Activated CD4-positive, alpha-beta T cell treated with anti-CD3 and anti-CD28 coated beads, Interleukin-2, Interleukin-6, amounts not matched to agents 100 ng/mL and 50 ng/mL, durations not matched to agents 16 hours and 8 hours (primary cell): ENCODE measurements at regions not wholly inside any gene's neighbourhood (a gene's known extent, or its start where the extent isn't known, plus 50 kb on each side); places are given as distances from the start of the nearest gene placed in this dataset.
"Not testable (repeated sequence)": the region's sequence is repeated elsewhere in the genome, so short reads cannot be mapped to it uniquely, and the experiment has no call there.

Experiments
- DNase-seq: peaks from one replicate; pipeline ENCODE4 v3.0.0-alpha.2; 2020

DNA sequence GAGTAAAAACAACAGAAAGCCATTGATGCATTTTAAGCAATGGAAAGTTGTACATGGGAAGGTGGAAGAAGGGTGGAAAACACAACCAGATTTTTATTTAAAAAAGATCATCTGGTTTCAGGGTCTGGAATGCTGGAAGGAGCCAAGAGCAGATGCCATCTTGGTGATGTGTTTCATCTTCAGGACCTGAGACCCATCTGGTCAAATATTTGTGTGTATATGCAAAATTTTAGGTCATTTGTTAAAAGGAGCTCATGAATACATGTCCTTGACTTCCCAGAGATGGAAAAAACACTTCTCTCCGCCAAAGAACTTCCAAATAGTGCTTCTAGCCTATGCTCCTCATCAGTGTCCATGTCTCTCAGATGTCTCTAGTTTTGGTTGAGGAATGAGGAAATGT lies 110.6 kb upstream of the GDNF start:
- no peak for DNase-seq

DNA sequence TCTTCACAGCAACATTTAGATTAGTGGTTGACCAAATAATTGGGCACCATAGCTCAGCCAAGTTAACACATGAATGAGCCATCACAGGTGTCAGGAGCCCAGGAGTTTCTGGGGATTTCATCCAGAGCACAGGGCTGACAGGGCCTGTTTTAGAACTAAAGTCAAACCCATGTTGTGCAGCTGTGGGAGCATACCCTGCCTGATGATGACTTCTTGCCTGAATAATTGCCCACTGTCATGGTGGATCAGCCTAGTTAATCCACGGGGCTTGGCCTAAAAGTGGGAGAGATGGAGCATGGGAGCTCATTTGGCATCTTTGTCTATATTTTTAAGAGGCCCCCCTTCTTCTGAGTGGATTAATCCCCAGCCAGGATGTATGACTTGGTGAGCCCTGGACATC lies 105.6 kb upstream of the GDNF start:
- no peak for DNase-seq

DNA sequence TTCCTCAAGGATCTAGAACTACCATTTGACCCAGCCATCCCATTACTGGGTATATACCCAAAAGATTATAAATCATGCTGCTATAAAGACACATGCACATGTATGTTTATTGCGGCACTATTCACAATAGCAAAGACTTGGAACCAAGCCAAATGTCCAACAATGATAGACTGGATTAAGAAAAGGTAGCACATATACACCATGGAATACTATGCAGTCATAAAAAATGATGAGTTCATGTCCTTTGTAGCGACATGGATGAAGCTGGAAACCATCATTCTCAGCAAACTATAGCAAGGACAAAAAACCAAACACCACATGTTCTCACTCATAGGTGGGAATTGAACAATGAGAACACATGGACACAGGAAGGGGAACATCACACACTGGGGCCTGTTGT lies 103.3 kb upstream of the GDNF start:
- DNase-seq = not testable (repeated sequence)

DNA sequence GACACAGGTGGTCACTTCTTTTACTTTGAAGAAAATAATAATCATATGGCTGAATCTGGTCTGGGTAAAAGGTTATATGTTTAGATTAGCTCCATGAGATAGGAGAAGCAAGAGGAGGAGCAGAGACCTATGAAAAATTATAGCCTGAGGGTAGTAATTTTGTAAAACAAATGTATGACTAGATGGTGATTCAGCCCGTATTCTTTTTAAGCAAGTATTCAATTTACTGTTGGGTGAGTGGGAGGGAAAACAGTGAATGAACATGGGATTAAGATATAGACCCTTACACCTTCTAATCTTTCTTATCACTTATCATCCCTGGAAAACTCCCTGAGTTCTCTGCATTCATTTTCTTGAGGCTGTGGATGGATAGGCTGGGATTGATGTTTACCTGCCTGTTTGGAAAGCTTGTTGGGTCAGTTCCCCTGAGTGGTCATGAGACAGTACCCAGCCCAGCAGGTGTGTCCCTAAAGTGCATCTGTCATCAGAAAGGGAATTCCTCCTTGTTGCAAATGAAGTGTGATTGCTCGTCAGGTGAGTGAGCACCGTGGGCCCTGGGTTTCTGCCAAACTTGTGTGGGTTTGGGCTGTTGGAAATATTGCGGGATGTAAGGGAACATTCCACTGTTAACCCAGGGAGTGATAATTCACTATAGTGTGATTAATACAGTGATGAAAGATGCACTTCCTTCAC lies 101.2 kb upstream of the GDNF start:
- DNase-seq = no peak

GRCh38 chr5:37938861-37939260 lies 99.0 kb upstream of the GDNF start:
- no peak for DNase-seq

GRCh38 chr5:37938076-37938852 lies 98.4 kb upstream of the GDNF start:
- no peak for DNase-seq

DNA sequence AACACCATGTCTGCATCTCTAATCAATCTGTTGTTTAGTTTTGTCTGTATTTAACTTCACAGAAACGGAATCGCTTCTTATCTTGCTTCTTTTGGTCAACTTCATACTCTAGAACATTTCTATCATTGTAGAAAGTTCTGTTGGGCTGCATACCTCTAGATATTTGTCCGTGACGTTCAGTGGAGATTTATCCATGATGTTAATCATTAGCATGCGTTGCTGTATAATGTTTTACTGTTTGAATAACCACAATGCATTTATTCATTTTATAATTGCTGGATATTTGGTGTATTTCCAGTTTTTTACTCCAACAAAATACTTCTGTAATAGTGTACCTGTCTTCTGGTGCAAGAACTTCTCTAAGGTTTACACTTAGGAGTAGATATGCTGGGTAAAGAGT lies 96.2 kb upstream of the GDNF start:
- no peak for DNase-seq

DNA sequence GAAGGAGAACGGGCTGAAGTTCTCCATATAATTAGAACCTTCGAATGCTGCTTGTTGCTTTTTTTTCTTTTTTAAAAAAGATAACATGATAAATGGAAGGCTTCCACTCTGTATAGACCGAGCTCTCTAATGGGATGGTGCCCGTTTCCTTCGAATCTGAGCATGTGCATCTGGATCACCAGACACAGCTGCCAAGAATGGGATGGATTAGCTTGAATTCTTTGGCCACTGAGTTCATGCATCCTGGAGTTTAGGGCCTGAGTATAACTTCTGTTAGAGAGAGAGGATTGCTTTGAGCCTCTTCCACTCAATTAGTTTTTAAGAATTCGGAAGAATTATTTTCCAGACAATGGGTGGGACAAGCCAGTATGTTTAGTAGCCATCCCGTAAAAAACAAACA lies 93.7 kb upstream of the GDNF start:
- DNase-seq = no peak

DNA sequence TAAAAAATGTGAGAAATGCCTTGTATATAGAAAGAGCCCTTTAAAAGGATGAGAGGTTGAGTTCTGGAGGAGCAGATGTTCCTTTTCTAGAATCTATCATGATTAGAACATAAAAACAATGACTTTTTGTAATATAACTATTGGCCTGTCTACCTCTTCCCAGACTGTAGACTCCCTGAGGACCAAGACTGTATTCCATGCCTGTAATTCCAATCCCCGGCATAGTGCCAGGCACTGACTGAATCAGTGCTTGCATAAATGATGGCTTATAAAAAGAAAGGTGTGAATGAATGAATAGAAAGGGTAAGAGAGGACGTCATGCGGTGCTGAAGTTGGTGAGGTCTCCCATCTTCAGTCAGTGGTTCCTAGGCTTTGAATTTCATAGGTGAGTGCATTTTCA lies 92.6 kb upstream of the GDNF start:
- no peak for DNase-seq

- no peak for DNase-seq
Observed at GRCh38 chr5:37931541-37931940, 91.7 kb upstream of the GDNF start.

DNA sequence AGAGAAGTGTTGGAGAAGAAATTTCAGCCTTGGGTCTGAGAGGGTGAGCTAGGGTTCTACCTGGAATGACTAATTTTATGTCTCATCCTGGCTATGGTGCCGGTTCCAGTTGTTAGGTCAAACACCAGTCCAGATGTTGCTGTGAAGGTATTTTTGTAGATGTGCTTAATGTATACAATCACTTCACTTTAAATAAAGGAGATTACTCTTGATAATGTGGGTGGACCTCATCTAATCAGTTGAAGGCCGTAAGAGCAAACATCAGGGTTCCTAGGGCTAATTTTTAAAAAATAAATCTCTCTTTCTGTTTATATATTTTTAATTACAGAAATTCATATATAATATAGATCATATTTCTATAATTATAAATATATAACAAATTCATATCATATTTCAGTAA lies 90.5 kb upstream of the GDNF start:
- no peak for DNase-seq

- DNase-seq = no peak
Observed at GRCh38 chr5:37929791-37930190, 90.0 kb upstream of the GDNF start.

- DNase-seq = not testable (repeated sequence)
Observed at GRCh38 chr5:37927753-37928152, 87.9 kb upstream of the GDNF start.

- no peak for DNase-seq
Observed at GRCh38 chr5:37926732-37927131, 86.9 kb upstream of the GDNF start.

DNA sequence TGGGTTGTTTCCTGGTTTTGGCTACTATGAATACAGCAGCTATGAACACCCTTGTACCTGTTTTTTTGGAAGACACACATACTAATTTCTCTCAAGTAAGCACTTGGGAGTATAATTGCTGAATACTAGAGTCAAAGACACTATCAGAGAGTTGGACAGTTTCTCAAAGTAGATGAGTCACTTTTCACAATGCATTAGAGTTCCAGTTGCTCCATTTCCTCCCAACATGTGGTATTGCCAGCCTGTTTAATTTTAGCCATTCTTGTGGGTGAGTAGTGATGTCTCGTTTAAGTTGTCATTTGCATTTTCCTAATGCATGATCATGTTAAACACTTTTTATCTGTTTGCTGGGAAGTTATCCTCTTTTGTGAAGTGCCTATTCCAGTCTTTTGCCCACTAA lies 81.6 kb upstream of the GDNF start:
- DNase-seq = no peak

- no peak for DNase-seq
Observed at GRCh38 chr5:37918424-37918823, 78.6 kb upstream of the GDNF start.

GRCh38 chr5:37916525-37916924 lies 76.7 kb upstream of the GDNF start:
- DNase-seq = no peak

DNA sequence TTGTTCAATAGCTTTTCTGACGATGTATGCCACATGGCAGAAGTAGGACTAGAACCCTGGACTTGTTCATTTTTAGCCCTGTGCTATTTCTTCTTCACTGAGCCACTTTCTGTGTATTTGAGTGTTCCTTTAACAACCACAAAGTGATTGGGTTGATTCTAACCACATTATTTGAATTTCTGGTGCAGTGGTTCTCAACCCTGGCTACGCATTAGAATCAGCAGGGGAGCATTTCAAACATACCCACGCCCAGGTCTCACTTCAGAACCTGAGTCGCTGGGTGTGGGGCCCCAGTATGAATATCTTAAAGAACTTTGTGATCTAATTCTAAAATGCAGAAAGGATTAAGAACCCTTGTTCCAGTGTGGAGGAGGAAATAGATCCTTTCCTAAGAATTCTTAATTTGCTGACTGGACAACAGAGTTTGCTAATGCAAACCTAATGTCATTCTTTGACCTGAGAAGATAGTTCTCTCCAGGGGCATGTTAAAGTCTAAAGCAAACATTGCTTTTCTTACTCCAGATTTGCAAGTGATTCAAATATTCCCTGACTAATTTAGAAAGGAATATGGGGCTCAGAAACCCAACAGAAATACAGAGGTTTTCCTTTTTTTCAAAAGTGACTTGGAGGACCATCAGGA lies 75.4 kb upstream of the GDNF start:
- no peak for DNase-seq

- not testable (repeated sequence) for DNase-seq
Observed at GRCh38 chr5:37909610-37910266, 69.9 kb upstream of the GDNF start.

GRCh38 chr5:37906416-37906815 lies 66.6 kb upstream of the GDNF start:
- DNase-seq = no peak

- no peak for DNase-seq
Observed at GRCh38 chr5:37905230-37905629, 65.4 kb upstream of the GDNF start.

GRCh38 chr5:37902323-37902722 lies 62.5 kb upstream of the GDNF start:
- DNase-seq = no peak

DNA sequence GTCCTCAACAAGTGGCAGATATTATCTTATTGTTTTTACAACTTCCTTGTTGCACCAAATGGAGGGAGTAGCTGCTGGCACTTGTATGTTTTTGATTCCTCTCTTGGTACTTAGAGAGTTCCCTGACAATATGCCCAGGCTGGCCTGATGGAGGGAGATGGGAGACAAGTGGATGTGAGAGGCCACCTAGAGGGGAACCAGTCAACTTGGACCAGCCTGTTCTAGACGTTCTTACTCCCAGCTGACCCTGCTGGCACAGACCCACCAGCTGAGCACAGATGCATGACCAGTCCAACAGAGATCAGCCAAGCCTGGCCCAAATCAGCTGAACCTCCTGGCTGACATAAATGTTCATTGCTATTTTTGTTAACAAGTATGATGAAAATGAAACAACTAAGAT lies 60.9 kb upstream of the GDNF start:
- peak; percentile 1 for DNase-seq

DNA sequence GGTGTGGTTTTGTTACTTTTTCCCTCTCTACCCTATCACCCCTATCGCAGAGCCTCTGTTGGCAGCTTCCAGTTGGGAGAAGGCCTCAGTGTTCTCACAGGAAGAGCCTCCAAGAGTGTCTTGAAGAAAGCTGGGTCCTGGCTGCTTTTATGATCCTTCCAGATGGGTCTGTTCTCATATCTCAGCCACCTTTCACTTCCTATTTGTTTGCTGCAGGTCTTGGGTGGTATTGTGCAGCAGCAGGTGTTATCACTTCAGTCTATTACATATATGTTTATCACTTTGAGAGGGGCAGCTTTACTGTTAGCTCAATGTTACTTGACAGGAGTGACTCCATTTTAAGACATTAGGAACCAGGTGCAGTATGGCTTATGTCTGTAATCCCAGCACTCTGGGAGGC lies 59.2 kb upstream of the GDNF start:
- DNase-seq = no peak
